Spinal cord (tissue), 9 donors: ENCODE measurements at regions not wholly inside any gene's neighbourhood (a gene's known extent, or its start where the extent isn't known, plus 50 kb on each side); places are given as distances from the start of the nearest gene placed in this dataset.
"Not testable (repeated sequence)": the region's sequence is repeated elsewhere in the genome, so short reads cannot be mapped to it uniquely, and the experiment has no call there.

ENCODE experiments used
- DNase-seq, 6 donors: peaks; one replicate each; pipeline versions ENCODE4 v3.0.0 to v3.0.0-alpha.2; 2013 to 2015; ENCODE audit warnings: low spot score in 6 of 6, low read depth in 4 of 6
- H3K27ac ChIP-seq: one replicate; pipeline ENCODE4 v1.5.1; 2013; ENCODE audit warnings: low read depth, low read length, control low read depth
- H3K27me3 ChIP-seq: one replicate; pipeline ENCODE4 v1.6.1; 2013; ENCODE audit warnings: low read length; ENCODE audit not compliant: control insufficient read depth, insufficient read depth
- H3K36me3 ChIP-seq: one replicate; pipeline ENCODE4 v1.6.1; 2013; ENCODE audit warnings: low read length; ENCODE audit not compliant: control insufficient read depth, insufficient read depth
- H3K4me1 ChIP-seq: one replicate; pipeline ENCODE4 v1.6.1; 2013; ENCODE audit warnings: low read length; ENCODE audit not compliant: control insufficient read depth, insufficient read depth
- H3K4me3 ChIP-seq: one replicate; pipeline ENCODE4 v1.5.1; 2013; ENCODE audit warnings: low read depth, low read length, control low read depth
- H3K9me3 ChIP-seq: one replicate; pipeline ENCODE4 v1.6.1; 2013; ENCODE audit warnings: low read length; ENCODE audit not compliant: control insufficient read depth, insufficient read depth
- WGBS: methylation state at CpG from one replicate; pipeline ENCODE4 v1.1.5; 2013; ENCODE audit warnings: missing lambda C conversion rate; ENCODE audit not compliant: insufficient coverage; 5-methylcytosine and 5-hydroxymethylcytosine counted together
- donor health status: healthy.

GRCh38 chr4:124055336-124055735 is 657.2 kb downstream of the ANKRD50 start:
- Histone ChIP-seq H3K4me3 (no peak overlapping the region), H3K27me3 (no peaks in the 10 kb centered on the region), H3K36me3 (no peaks in the 10 kb centered on the region), H3K9me3 (peaks cover 3% of the 10 kb centered on the region), H3K27ac (no peak overlapping the region), H3K4me1 (no peaks in the 10 kb centered on the region)
- DNase-seq, result no peak
- 83% methylated on average over 1 of the region's 1 CpG for WGBS

GRCh38 chr4:124055896-124056295 is 656.6 kb downstream of the ANKRD50 start:
- no peaks in the 10 kb centered on the region for H3K27me3 ChIP-seq
- no peaks in the 10 kb centered on the region for H3K36me3 ChIP-seq
- peaks cover 3% of the 10 kb centered on the region for H3K9me3 ChIP-seq
- no peak for DNase-seq
- H3K4me1 ChIP-seq, result no peaks in the 10 kb centered on the region
- no peak overlapping the region for H3K4me3 ChIP-seq
- H3K27ac ChIP-seq, result no peak overlapping the region

GRCh38 chr4:124060261-124060918 is 652.1 kb downstream of the ANKRD50 start:
- Histone ChIP-seq H3K27ac (peak overlapping the region; percentile 34), H3K27me3 (no peaks in the 10 kb centered on the region), H3K4me3 (no peak overlapping the region), H3K36me3 (no peaks in the 10 kb centered on the region), H3K4me1 (no peaks in the 10 kb centered on the region), H3K9me3 (peaks cover 3% of the 10 kb centered on the region)
- no CpG with 5 or more reads among the region's 2 CpGs for WGBS
- peak in 3 of 6 donors; percentile 15 to 45 (median 24) for DNase-seq

- H3K9me3 ChIP-seq, result peaks cover 3% of the 10 kb centered on the region
- no peaks in the 10 kb centered on the region for H3K36me3 ChIP-seq
- H3K4me1 ChIP-seq, result no peaks in the 10 kb centered on the region
- H3K27me3 ChIP-seq, result no peaks in the 10 kb centered on the region
- no peak overlapping the region for H3K4me3 ChIP-seq
- peak in 1 of 6 donors; percentile 41 for DNase-seq
- no peak overlapping the region for H3K27ac ChIP-seq
Observed at GRCh38 chr4:124061413-124061812, 651.1 kb downstream of the ANKRD50 start.

GRCh38 chr4:124065422-124065821 is 647.1 kb downstream of the ANKRD50 start:
- H3K27ac ChIP-seq, result no peak overlapping the region
- H3K4me1 ChIP-seq, result no peaks in the 10 kb centered on the region
- peaks cover 4% of the 10 kb centered on the region for H3K9me3 ChIP-seq
- H3K27me3 ChIP-seq, result no peaks in the 10 kb centered on the region
- no peaks in the 10 kb centered on the region for H3K36me3 ChIP-seq
- no peak overlapping the region for H3K4me3 ChIP-seq
- DNase-seq, result no peak

GRCh38 chr4:124065936-124066335 is 646.6 kb downstream of the ANKRD50 start:
- H3K27me3 ChIP-seq, result no peaks in the 10 kb centered on the region
- no peaks in the 10 kb centered on the region for H3K4me1 ChIP-seq
- DNase-seq, result no peak
- no CpG with 5 or more reads among the region's 4 CpGs for WGBS
- no peaks in the 10 kb centered on the region for H3K36me3 ChIP-seq
- no peak overlapping the region for H3K27ac ChIP-seq
- no peak overlapping the region for H3K4me3 ChIP-seq
- peaks cover 6% of the 10 kb centered on the region for H3K9me3 ChIP-seq

- WGBS, result no CpG with 5 or more reads among the region's 1 CpG
Observed at GRCh38 chr4:124066595-124066994, 645.9 kb downstream of the ANKRD50 start.

GRCh38 chr4:124067046-124067445 is 645.5 kb downstream of the ANKRD50 start:
- no peak for DNase-seq
- H3K27ac ChIP-seq, result no peak overlapping the region
- no peaks in the 10 kb centered on the region for H3K4me1 ChIP-seq
- H3K4me3 ChIP-seq, result no peak overlapping the region
- H3K27me3 ChIP-seq, result no peaks in the 10 kb centered on the region
- peaks cover 11% of the 10 kb centered on the region for H3K9me3 ChIP-seq
- H3K36me3 ChIP-seq, result no peaks in the 10 kb centered on the region
- WGBS, result no CpG with 5 or more reads among the region's 2 CpGs

More at GRCh38 chr4:124066595-124066994, 645.9 kb downstream of the ANKRD50 start:
- no peak for DNase-seq
- no peaks in the 10 kb centered on the region for H3K36me3 ChIP-seq
- H3K27ac ChIP-seq, result no peak overlapping the region
- H3K27me3 ChIP-seq, result no peaks in the 10 kb centered on the region
- H3K4me1 ChIP-seq, result no peaks in the 10 kb centered on the region
- H3K9me3 ChIP-seq, result peaks cover 11% of the 10 kb centered on the region
- H3K4me3 ChIP-seq, result no peak overlapping the region

GRCh38 chr4:124070688-124071484 is 641.6 kb downstream of the ANKRD50 start:
- H3K9me3 ChIP-seq, result peaks cover 11% of the 10 kb centered on the region
- no peaks in the 10 kb centered on the region for H3K36me3 ChIP-seq
- DNase-seq, result no peak
- WGBS, result 80% methylated on average over 1 of the region's 3 CpGs
- H3K27me3 ChIP-seq, result no peaks in the 10 kb centered on the region
- H3K27ac ChIP-seq, result no peak overlapping the region
- H3K4me3 ChIP-seq, result no peak overlapping the region
- no peaks in the 10 kb centered on the region for H3K4me1 ChIP-seq

- H3K4me3 ChIP-seq, DNase-seq, H3K4me1 ChIP-seq, H3K36me3 ChIP-seq, H3K9me3 ChIP-seq, H3K27me3 ChIP-seq, H3K27ac ChIP-seq: not testable (repeated sequence)
- WGBS, result no CpG with 5 or more reads among the region's 2 CpGs
Observed at GRCh38 chr4:124075276-124075675, 637.3 kb downstream of the ANKRD50 start.
